GM12878 (cell line): ENCODE measurements at regions not wholly inside any gene's neighbourhood (a gene's known extent, or its start where the extent isn't known, plus 50 kb on each side); places are given as distances from the start of the nearest gene placed in this dataset.

Source experiments
- ATAC-seq: fragments of 200-7000 bp; cut with Tn5 transposase; 3 replicates; pipeline ENCODE4 v1.9.1; 2020; ENCODE audit warnings: mild to moderate bottlenecking, moderate library complexity
- BruUV-seq: library from RNA; stranded (reverse); fragments of 400-500 nt; replicated peaks from 2 replicates; lab custom pipeline; 2021; lab: Mats Ljungman, UMichigan
- CTCF ChIA-PET: fragments of 300-600 bp; sonication (Branson Sonifier 250); formaldehyde crosslinking; extraction: SDS; loops from one replicate; lab custom pipeline; 2021; ENCODE audit warnings: inconsistent platforms; lab: Yijun Ruan, JAX
- POLR2A ChIA-PET: fragments of 350-600 bp; formaldehyde crosslinking; extraction: SDS; loops from one replicate; lab custom pipeline; 2021; ENCODE audit warnings: inconsistent platforms; lab: Charles Lee
- RAD21 ChIA-PET: fragments of 300-600 bp; sonication (Branson Sonifier 250); formaldehyde crosslinking; loops from one replicate; lab custom pipeline; 2023; ENCODE audit warnings: antibody characterized with exemption; ENCODE audit not compliant: unreplicated experiment; lab: Charles Lee
- SMC1A ChIA-PET: fragments of 300-600 bp; sonication (Branson Sonifier 250); formaldehyde crosslinking; loops from one replicate; lab custom pipeline; 2023; ENCODE audit not compliant: unreplicated experiment, uncharacterized antibody; lab: Charles Lee
- DNase-seq: peaks from one replicate; pipeline ENCODE4 v3.0.0-alpha.2; 2011; ENCODE audit warnings: low read depth, low spot score
- FAIRE-seq: peaks from 3 replicates; lab custom pipeline; 2011; peaks lifted over from hg19 to GRCh38; lab: Jason Lieb, UNC
- H2AFZ ChIP-seq: 2 replicates; pipeline ENCODE4 v1.6.0; 2011; ENCODE audit warnings: low read depth, low read length, control low read depth; ENCODE audit not compliant: control insufficient read depth
- H3K27ac ChIP-seq: 2 replicates; pipeline ENCODE4 v1.5.1; 2011; ENCODE audit warnings: control low read depth; ENCODE audit not compliant: control insufficient read depth, insufficient read depth
- H3K27me3 ChIP-seq, 2 experiments: replicated peaks in 1 of 2; 2 replicates each; pipeline versions ENCODE4 v1.6.0 to v1.6.1; 2011; ENCODE audit warnings: low read length in 1 of 2; ENCODE audit not compliant: control insufficient read depth in 2 of 2, insufficient read depth in 2 of 2
- H3K36me3 ChIP-seq, 2 experiments: 2 replicates each; pipeline ENCODE4 v1.5.1; 2011; ENCODE audit warnings: low read length in 1 of 2; ENCODE audit not compliant: control insufficient read depth in 2 of 2, insufficient read depth in 2 of 2
- H3K4me1 ChIP-seq: 2 replicates; pipeline ENCODE4 v1.6.1; 2011; ENCODE audit warnings: mild to moderate bottlenecking, low read length, moderate library complexity, mixed read lengths; ENCODE audit not compliant: control insufficient read depth, insufficient read depth
- H3K4me2 ChIP-seq: 2 replicates; pipeline ENCODE4 v1.6.0; 2011; ENCODE audit warnings: control low read depth; ENCODE audit not compliant: control insufficient read depth, insufficient read depth
- H3K4me3 ChIP-seq: fragments of 200-600 bp; sonication (generic); 2 replicates; pipeline ENCODE4 v1.5.1; 2016
- H3K79me2 ChIP-seq: 2 replicates; pipeline ENCODE4 v1.6.0; 2011; ENCODE audit warnings: low read length; ENCODE audit not compliant: control insufficient read depth, insufficient read depth
- H3K9ac ChIP-seq: 2 replicates; pipeline ENCODE4 v1.8.0; 2011; ENCODE audit warnings: low read length, control low read depth, mixed read lengths; ENCODE audit not compliant: control insufficient read depth, insufficient read depth
- H3K9me3 ChIP-seq: replicated peaks from 3 replicates; pipeline ENCODE4 v1.5.1; 2011; ENCODE audit warnings: mild to moderate bottlenecking, low read length; ENCODE audit not compliant: control insufficient read depth, insufficient read depth
- H4K20me1 ChIP-seq: 2 replicates; pipeline ENCODE4 v1.6.0; 2011; ENCODE audit not compliant: control insufficient read depth, insufficient read depth
- CEBPB ChIP-seq, 2 experiments: fragments of 150-350 bp in 1 of 2; IDR thresholded peaks; 2 replicates each; pipeline ENCODE4 v1.6.1; 2012 to 2014; ENCODE audit warnings: low read depth in 2 of 2, low read length in 2 of 2, borderline replicate concordance in 1 of 2, inconsistent platforms in 1 of 2
- E4F1 ChIP-seq: fragments of 450-650 bp; IDR thresholded peaks from 2 replicates; pipeline ENCODE4 v1.6.1; 2018; ENCODE audit warnings: borderline replicate concordance, mild to moderate bottlenecking; ENCODE audit not compliant: partially characterized antibody
- IRF5 ChIP-seq: fragments of 450-650 bp; IDR thresholded peaks from 2 replicates; pipeline ENCODE4 v1.6.1; 2017; ENCODE audit warnings: borderline replicate concordance
- JUND ChIP-seq: IDR thresholded peaks from 2 replicates; pipeline ENCODE4 v1.6.1; 2012; ENCODE audit warnings: low read depth, mild to moderate bottlenecking, low read length, improper control_type of control experiment, moderate library complexity
- MAX ChIP-seq: IDR thresholded peaks from 2 replicates; pipeline ENCODE4 v1.6.1; 2012; ENCODE audit warnings: low read depth, low read length, improper control_type of control experiment
- MXI1 ChIP-seq: fragments of 150-350 bp; IDR thresholded peaks from 2 replicates; pipeline ENCODE4 v1.6.1; 2011; ENCODE audit warnings: low read depth, mild to moderate bottlenecking, inconsistent platforms, low read length, improper control_type of control experiment
- NFYA ChIP-seq: IDR thresholded peaks from 2 replicates; pipeline ENCODE4 v1.6.1; 2011; ENCODE audit warnings: low read depth, mild to moderate bottlenecking, low read length, improper control_type of control experiment, borderline replicate concordance
- RUNX3 ChIP-seq: IDR thresholded peaks from 2 replicates; pipeline ENCODE4 v1.6.1; 2012; ENCODE audit warnings: low read length, inconsistent platforms
- ZNF207 ChIP-seq: fragments of 450-650 bp; IDR thresholded peaks from 2 replicates; pipeline ENCODE4 v1.6.1; 2014; ENCODE audit warnings: antibody characterized with exemption, mild to moderate bottlenecking, borderline replicate concordance
- WGBS: methylation state at CpG from one replicate; pipeline ENCODE4 v1.1.6; 2016; ENCODE audit warnings: low lambda C conversion rate; ENCODE audit not compliant: insufficient replicate concordance, insufficient coverage; ENCODE audit errors: missing lambda C conversion rate; 5-methylcytosine and 5-hydroxymethylcytosine counted together
- in situ Hi-C: fragments of 300-500 bp; cut with MboI; formaldehyde crosslinking; loops from 9 replicates; pipeline ENCODE4 v1.14.3; 2018; ENCODE audit warnings: mixed read lengths
- intact Hi-C: fragments of 100-400 bp; cut with micrococcal nuclease; formaldehyde crosslinking; loops from one replicate; pipeline ENCODE4 v1.14.2; 2022; ENCODE audit not compliant: unreplicated experiment

GRCh38 chr1:169031566-169032224 is 74.8 kb upstream of the ATP1B1 start:
- CTCF ChIA-PET = interaction anchor here (0.9 to 4.0 kb wide), 4 partner anchors 10 to 78 kb away, joined by 3 to 26 read pairs (median 4); no protein-coding TSS in a partner anchor
- Histone ChIP-seq H2AFZ (no peak overlapping the region), H3K4me1 (0 out of 2 replicates have a peak, but pooled peaks cover 3% of the 10 kb centered on the region), H3K9ac (no peak overlapping the region), H4K20me1 (no peaks in the 10 kb centered on the region), H3K27ac (no peak overlapping the region), H3K4me3 (no peak overlapping the region), H3K27me3 (no peaks in the 10 kb centered on the region), H3K36me3 (no peaks in the 10 kb centered on the region), H3K4me2 (no peak overlapping the region), H3K79me2 (no peaks in the 10 kb centered on the region), H3K9me3 (peaks cover 2% of the 10 kb centered on the region; the same call in 1 of the 3 replicates)
- RAD21 ChIA-PET = interaction anchor here (0.9 to 8.3 kb wide), 4 partner anchors 11 to 81 kb away, joined by 3 to 93 read pairs (median 4); no protein-coding TSS in a partner anchor
- SMC1A ChIA-PET = interaction anchor here (0.8 to 13.7 kb wide), 5 partner anchors 14 to 77 kb away, joined by 3 to 343 read pairs (median 4); no protein-coding TSS in a partner anchor
- in situ Hi-C loops (no loop called here), intact Hi-C loops (no loop called here)
- POLR2A ChIA-PET = interaction anchor here (1.1 to 6.8 kb wide), 2 partner anchors 11 to 79 kb away, joined by 4 to 52 read pairs; no protein-coding TSS in a partner anchor
- TF ChIP-seq JUND = no peak
- no peak for TF ChIP-seq MAX
- no peak for TF ChIP-seq IRF5
- TF ChIP-seq NFYA = no peak
- no peak for TF ChIP-seq MXI1
- no peak for TF ChIP-seq E4F1
- TF ChIP-seq CEBPB (IDR thresholded peaks at IDR 0.05; ENCODE audit: borderline replicate concordance in 1 of 2, low read depth in 2 of 2, low read length in 2 of 2) = no peak
- TF ChIP-seq ZNF207 = no peak
- TF ChIP-seq RUNX3 = no peak
- no peak for DNase-seq
- no peak for FAIRE-seq
- WGBS = 51% methylated on average over 5 of the region's 5 CpGs
- no TSS peak for BruUV-seq
- ATAC-seq = no peak
